H9 (cell line): ENCODE measurements at regions not wholly inside any gene's neighbourhood (a gene's known extent, or its start where the extent isn't known, plus 50 kb on each side); places are given as distances from the start of the nearest gene placed in this dataset.

Experiments used
- DNase-seq: peaks from one replicate; pipeline ENCODE4 v3.0.0-alpha.2; 2017
- H2AFZ ChIP-seq: one replicate; pipeline ENCODE4 v1.6.1; 2013; ENCODE audit warnings: mild to moderate bottlenecking, low read length, control low read depth, moderate library complexity
- H2AK5ac ChIP-seq: 2 replicates; pipeline ENCODE4 v1.6.1; 2013; ENCODE audit warnings: low read length, control low read depth, mixed read lengths; ENCODE audit not compliant: insufficient read length
- H2BK120ac ChIP-seq: one replicate; pipeline ENCODE4 v1.6.1; 2013; ENCODE audit warnings: low read depth, mild to moderate bottlenecking, low read length, control low read depth, inconsistent platforms; ENCODE audit not compliant: poor library complexity, severe bottlenecking
- H2BK12ac ChIP-seq: 2 replicates; pipeline ENCODE4 v1.6.1; 2013; ENCODE audit warnings: low read length, control low read depth, mixed read lengths, low read depth; ENCODE audit not compliant: insufficient read length
- H2BK15ac ChIP-seq: 2 replicates; pipeline ENCODE4 v1.6.1; 2013; ENCODE audit warnings: low read depth, low read length, control low read depth
- H2BK20ac ChIP-seq: one replicate; pipeline ENCODE4 v1.6.1; 2013; ENCODE audit warnings: low read depth, mild to moderate bottlenecking, low read length, control low read depth, inconsistent platforms; ENCODE audit not compliant: poor library complexity, severe bottlenecking
- H2BK5ac ChIP-seq: 2 replicates; pipeline ENCODE4 v1.6.1; 2013; ENCODE audit warnings: low read length, control low read depth, mixed read lengths; ENCODE audit not compliant: insufficient read length
- H3K14ac ChIP-seq: 2 replicates; pipeline ENCODE4 v1.6.1; 2013; ENCODE audit warnings: low read length, control low read depth; ENCODE audit not compliant: insufficient read depth
- H3K18ac ChIP-seq: 2 replicates; pipeline ENCODE4 v1.6.1; 2013; ENCODE audit warnings: low read depth, mild to moderate bottlenecking, mixed read lengths, low read length, control low read depth; ENCODE audit not compliant: insufficient read length
- H3K23ac ChIP-seq: 2 replicates; pipeline ENCODE4 v1.6.1; 2013; ENCODE audit warnings: low read length, control low read depth, mixed read lengths, low read depth; ENCODE audit not compliant: insufficient read length
- H3K23me2 ChIP-seq: 2 replicates; pipeline ENCODE4 v1.6.1; 2013; ENCODE audit warnings: low read depth, mild to moderate bottlenecking, mixed read lengths, low read length, control low read depth; ENCODE audit not compliant: insufficient read length, poor library complexity, severe bottlenecking
- H3K27ac ChIP-seq: 2 replicates; pipeline ENCODE4 v1.5.1; 2013; ENCODE audit warnings: low read length, control low read depth, mixed read lengths, low read depth; ENCODE audit not compliant: insufficient read length
- H3K27me3 ChIP-seq: 2 replicates; pipeline ENCODE4 v1.6.1; 2013; ENCODE audit warnings: low read length, control low read depth, inconsistent platforms; ENCODE audit not compliant: insufficient read depth
- H3K4ac ChIP-seq: 2 replicates; pipeline ENCODE4 v1.6.1; 2013; ENCODE audit warnings: low read depth, mild to moderate bottlenecking, control low read depth, inconsistent platforms, low read length, moderate library complexity
- H3K4me1 ChIP-seq: 2 replicates; pipeline ENCODE4 v1.6.1; 2013; ENCODE audit warnings: low read length, control low read depth, inconsistent platforms; ENCODE audit not compliant: insufficient read depth
- H3K4me2 ChIP-seq: 2 replicates; pipeline ENCODE4 v1.6.1; 2013; ENCODE audit warnings: low read length, control low read depth, mixed read lengths; ENCODE audit not compliant: insufficient read length, insufficient read depth
- H3K56ac ChIP-seq: 2 replicates; pipeline ENCODE4 v1.6.1; 2013; ENCODE audit warnings: low read depth, mild to moderate bottlenecking, mixed read lengths, low read length, control low read depth; ENCODE audit not compliant: insufficient read length
- H3K79me1 ChIP-seq: 2 replicates; pipeline ENCODE4 v1.6.1; 2013; ENCODE audit warnings: low read depth, mild to moderate bottlenecking, moderate library complexity, low read length, control low read depth, inconsistent platforms; ENCODE audit not compliant: insufficient read depth, poor library complexity, severe bottlenecking
- H3K79me2 ChIP-seq: 2 replicates; pipeline ENCODE4 v1.6.1; 2013; ENCODE audit warnings: low read length, control low read depth, inconsistent platforms; ENCODE audit not compliant: insufficient read depth
- H3K9ac ChIP-seq: 2 replicates; pipeline ENCODE4 v1.6.1; 2013; ENCODE audit warnings: low read length, control low read depth, mixed read lengths; ENCODE audit not compliant: insufficient read length; ENCODE audit errors: extremely low read depth
- H3K9me3 ChIP-seq: one replicate; pipeline ENCODE4 v1.6.1; 2013; ENCODE audit warnings: low read depth, low read length, inconsistent platforms; ENCODE audit not compliant: control insufficient read depth
- H3T11ph ChIP-seq: one replicate; pipeline ENCODE4 v1.6.1; 2013; ENCODE audit warnings: mild to moderate bottlenecking, low read length, control low read depth, inconsistent platforms
- H4K20me1 ChIP-seq: one replicate; pipeline ENCODE4 v1.6.1; 2013; ENCODE audit not compliant: control insufficient read depth, insufficient read length, insufficient read depth
- H4K5ac ChIP-seq: 2 replicates; pipeline ENCODE4 v1.6.1; 2013; ENCODE audit warnings: low read depth, mild to moderate bottlenecking, mixed read lengths, low read length, control low read depth; ENCODE audit not compliant: insufficient read length
- H4K8ac ChIP-seq: replicated peaks from 2 replicates; pipeline ENCODE4 v1.6.1; 2013; ENCODE audit warnings: low read length, control low read depth, mixed read lengths, low read depth; ENCODE audit not compliant: insufficient read length
- H4K91ac ChIP-seq: 2 replicates; pipeline ENCODE4 v1.6.1; 2013; ENCODE audit warnings: low read depth, mild to moderate bottlenecking, moderate library complexity, mixed read lengths, low read length, control low read depth; ENCODE audit not compliant: insufficient read length
- H3K27ac Mint-ChIP-seq, 3 experiments: 2 replicates in 2 of 3; 3 replicates in 1 of 3; pipeline ENCODE4 v1.8.0; 2020 to 2021; ENCODE audit warnings: mixed read lengths in 3 of 3, mild to moderate bottlenecking in 1 of 3, moderate library complexity in 1 of 3
- H3K27me3 Mint-ChIP-seq: 2 replicates; pipeline ENCODE4 v1.8.0; 2021; ENCODE audit warnings: low read depth, mild to moderate bottlenecking, moderate library complexity, mixed read lengths
- H3K36me3 Mint-ChIP-seq, 3 experiments: 2 replicates in 2 of 3; 3 replicates in 1 of 3; pipeline ENCODE4 v1.8.0; 2020 to 2021; ENCODE audit warnings: low read depth in 3 of 3, mixed read lengths in 3 of 3; ENCODE audit not compliant: insufficient read depth in 1 of 3
- H3K4me1 Mint-ChIP-seq, 2 experiments: 2 replicates each; pipeline ENCODE4 v1.8.0; 2020; ENCODE audit warnings: mixed read lengths in 2 of 2
- H3K4me3 Mint-ChIP-seq, 2 experiments: 2 replicates in 1 of 2; 3 replicates in 1 of 2; pipeline ENCODE4 v1.8.0; 2020 to 2021; ENCODE audit warnings: mild to moderate bottlenecking in 2 of 2, mixed read lengths in 2 of 2, moderate library complexity in 1 of 2
- H3K9me3 Mint-ChIP-seq, 2 experiments: 2 replicates in 1 of 2; 3 replicates in 1 of 2; pipeline ENCODE4 v1.8.0; 2020; ENCODE audit warnings: mild to moderate bottlenecking in 2 of 2, mixed read lengths in 2 of 2, moderate library complexity in 1 of 2
- WGBS: extraction: QIAGEN DNeasy Blood & Tissue Kit; methylation state at CpG from one replicate; pipeline ENCODE4 v1.1.7; 2013; ENCODE audit warnings: missing lambda C conversion rate, low lambda C conversion rate, mixed read lengths; ENCODE audit not compliant: insufficient read length; ENCODE audit errors: extremely low coverage; 5-methylcytosine and 5-hydroxymethylcytosine counted together
- TF ChIP-seq, protein P1 (sequence below): fragments of 200-600 bp; sonication (generic); conservative IDR thresholded peaks from 3 replicates; pipeline ENCODE4 v1.8.0; 2021; ENCODE audit warnings: antibody characterized with exemption, mild to moderate bottlenecking

DNA sequence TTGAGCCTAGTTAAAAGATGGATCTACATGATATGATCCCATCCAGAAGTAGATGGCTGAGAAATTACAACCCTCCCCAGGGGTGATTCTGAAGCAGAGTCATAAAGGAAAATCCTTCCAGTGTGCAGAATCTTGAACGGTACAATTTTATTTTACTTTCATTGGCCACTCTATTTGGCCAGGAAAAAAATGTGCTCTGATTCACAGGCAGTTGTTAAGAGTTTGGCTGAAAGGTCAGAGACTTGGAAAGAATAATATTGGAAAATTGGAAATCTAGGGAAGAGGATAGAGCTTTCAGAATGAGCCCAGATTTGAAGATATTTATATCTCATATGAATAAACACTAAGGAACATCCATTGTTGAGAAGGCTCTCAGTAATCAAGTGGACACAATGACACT lies 1299.3 kb upstream of the GJE1 start:
- H3K79me1 ChIP-seq: no peaks in the 10 kb centered on the region
- H3K18ac ChIP-seq: no peak overlapping the region
- H3T11ph ChIP-seq: no peak overlapping the region
- no peak overlapping the region for H3K27ac Mint-ChIP-seq
- H2BK120ac ChIP-seq: no peak overlapping the region
- no peaks in the 10 kb centered on the region for H3K79me2 ChIP-seq
- no peaks in the 10 kb centered on the region for H3K9me3 Mint-ChIP-seq
- no peaks in the 10 kb centered on the region for H3K9me3 ChIP-seq
- no peak overlapping the region for H2BK5ac ChIP-seq
- H3K4me1 ChIP-seq: no peaks in the 10 kb centered on the region
- H2BK12ac ChIP-seq: no peak overlapping the region
- no peak for DNase-seq
- no peak overlapping the region for H3K9ac ChIP-seq
- H3K23ac ChIP-seq: no peak overlapping the region
- no peak overlapping the region for H2BK15ac ChIP-seq
- H3K4me3 Mint-ChIP-seq: no peak overlapping the region
- no peak overlapping the region for H4K8ac ChIP-seq
- H3K4me2 ChIP-seq: no peak overlapping the region
- H3K36me3 Mint-ChIP-seq: no peaks in the 10 kb centered on the region
- no peak overlapping the region for H3K56ac ChIP-seq
- H4K5ac ChIP-seq: no peak overlapping the region
- H2AFZ ChIP-seq: no peak overlapping the region
- no peak overlapping the region for H2AK5ac ChIP-seq
- H4K91ac ChIP-seq: no peak overlapping the region
- TF ChIP-seq, protein P1, sequence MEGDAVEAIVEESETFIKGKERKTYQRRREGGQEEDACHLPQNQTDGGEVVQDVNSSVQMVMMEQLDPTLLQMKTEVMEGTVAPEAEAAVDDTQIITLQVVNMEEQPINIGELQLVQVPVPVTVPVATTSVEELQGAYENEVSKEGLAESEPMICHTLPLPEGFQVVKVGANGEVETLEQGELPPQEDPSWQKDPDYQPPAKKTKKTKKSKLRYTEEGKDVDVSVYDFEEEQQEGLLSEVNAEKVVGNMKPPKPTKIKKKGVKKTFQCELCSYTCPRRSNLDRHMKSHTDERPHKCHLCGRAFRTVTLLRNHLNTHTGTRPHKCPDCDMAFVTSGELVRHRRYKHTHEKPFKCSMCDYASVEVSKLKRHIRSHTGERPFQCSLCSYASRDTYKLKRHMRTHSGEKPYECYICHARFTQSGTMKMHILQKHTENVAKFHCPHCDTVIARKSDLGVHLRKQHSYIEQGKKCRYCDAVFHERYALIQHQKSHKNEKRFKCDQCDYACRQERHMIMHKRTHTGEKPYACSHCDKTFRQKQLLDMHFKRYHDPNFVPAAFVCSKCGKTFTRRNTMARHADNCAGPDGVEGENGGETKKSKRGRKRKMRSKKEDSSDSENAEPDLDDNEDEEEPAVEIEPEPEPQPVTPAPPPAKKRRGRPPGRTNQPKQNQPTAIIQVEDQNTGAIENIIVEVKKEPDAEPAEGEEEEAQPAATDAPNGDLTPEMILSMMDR: no peak
- no peak overlapping the region for H2BK20ac ChIP-seq
- no peak overlapping the region for H3K14ac ChIP-seq
- H3K23me2 ChIP-seq: no peaks in the 10 kb centered on the region
- no peaks in the 10 kb centered on the region for H4K20me1 ChIP-seq
- H3K4me1 Mint-ChIP-seq: no peaks in the 10 kb centered on the region
- no peak overlapping the region for H3K27ac ChIP-seq
- no peaks in the 10 kb centered on the region for H3K27me3 Mint-ChIP-seq
- no peak overlapping the region for H3K4ac ChIP-seq
- H3K27me3 ChIP-seq: no peaks in the 10 kb centered on the region
- WGBS: no CpG with 5 or more reads among the region's 1 CpG
